H1 (cell line): ENCODE measurements at regions not wholly inside any gene's neighbourhood (a gene's known extent, or its start where the extent isn't known, plus 50 kb on each side); places are given as distances from the start of the nearest gene placed in this dataset.

ENCODE experiments used
- CTCF ChIA-PET: fragments of 300-600 bp; sonication (Branson Sonifier 250); formaldehyde crosslinking; loops from one replicate; lab custom pipeline; 2021; ENCODE audit not compliant: partially characterized antibody; lab: Charles Lee
- POLR2A ChIA-PET: fragments of 300-600 bp; sonication (Branson Sonifier 250); formaldehyde crosslinking; loops from one replicate; lab custom pipeline; 2021; ENCODE audit warnings: inconsistent platforms; ENCODE audit not compliant: partially characterized antibody; lab: Charles Lee
- DNase-seq, 2 experiments: peaks; one replicate each; pipeline versions ENCODE4 v3.0.0 to v3.0.0-alpha.2; 2010 to 2022; ENCODE audit warnings: low spot score in 2 of 2, low read depth in 1 of 2, mixed read lengths in 1 of 2
- FAIRE-seq: peaks from 2 replicates; lab custom pipeline; 2011; peaks lifted over from hg19 to GRCh38; lab: Jason Lieb, UNC
- H2AFZ ChIP-seq: 2 replicates; pipeline ENCODE4 v1.8.1; 2012; ENCODE audit warnings: low read length, inconsistent platforms
- H2AK5ac ChIP-seq: 2 replicates; pipeline ENCODE4 v1.6.1; 2013; ENCODE audit warnings: low read depth, low read length
- H2BK120ac ChIP-seq: replicated peaks from 2 replicates; pipeline ENCODE3; 2013; ENCODE audit warnings: low read depth, low read length, inconsistent platforms
- H2BK12ac ChIP-seq: 2 replicates; pipeline ENCODE4 v1.6.1; 2013; ENCODE audit warnings: low read depth, low read length
- H2BK15ac ChIP-seq: 2 replicates; pipeline ENCODE4 v1.6.1; 2013; ENCODE audit warnings: low read length
- H2BK20ac ChIP-seq: 2 replicates; pipeline ENCODE4 v1.6.1; 2013; ENCODE audit warnings: low read length
- H2BK5ac ChIP-seq: 2 replicates; pipeline ENCODE4 v1.6.1; 2013; ENCODE audit warnings: low read depth, low read length
- H3K14ac ChIP-seq: 2 replicates; pipeline ENCODE4 v1.6.1; 2013; ENCODE audit warnings: inconsistent platforms; ENCODE audit not compliant: insufficient read length
- H3K18ac ChIP-seq: 2 replicates; pipeline ENCODE4 v1.6.1; 2013; ENCODE audit warnings: low read length; ENCODE audit errors: extremely low read depth
- H3K23ac ChIP-seq: 2 replicates; pipeline ENCODE4 v1.6.1; 2013; ENCODE audit warnings: inconsistent platforms; ENCODE audit not compliant: insufficient read length
- H3K23me2 ChIP-seq: 2 replicates; pipeline ENCODE4 v1.6.1; 2013; ENCODE audit warnings: low read depth, low read length
- H3K27ac ChIP-seq: 2 replicates; pipeline ENCODE4 v1.6.1; 2011; ENCODE audit warnings: low read depth, low read length, inconsistent platforms
- H3K27me3 ChIP-seq, 4 experiments: replicated peaks in 1 of 4; 1 replicate in 1 of 4; 2 replicates in 3 of 4; pipeline versions ENCODE4 v1.6.1 to v1.8.1; 2011 to 2013; ENCODE audit warnings: low read length in 3 of 4, mild to moderate bottlenecking in 3 of 4, inconsistent platforms in 2 of 4, mixed read lengths in 2 of 4, moderate library complexity in 1 of 4; ENCODE audit not compliant: control insufficient read depth in 3 of 4, insufficient read depth in 3 of 4; ENCODE audit errors: extremely low read depth in 1 of 4
- H3K36me3 ChIP-seq, 4 experiments: 2 replicates each; pipeline versions ENCODE4 v1.6.1 to v1.8.1; 2011 to 2013; ENCODE audit warnings: mild to moderate bottlenecking in 4 of 4, low read length in 3 of 4, moderate library complexity in 2 of 4, control low read depth in 1 of 4, inconsistent platforms in 1 of 4; ENCODE audit not compliant: insufficient read depth in 4 of 4, control insufficient read depth in 2 of 4
- H3K4ac ChIP-seq: replicated peaks from 2 replicates; pipeline ENCODE3; 2013; ENCODE audit warnings: low read length, low read depth, mixed read lengths, inconsistent platforms; ENCODE audit not compliant: insufficient read length
- H3K4me1 ChIP-seq, 4 experiments: replicated peaks in 1 of 4; 1 replicate in 1 of 4; 2 replicates in 3 of 4; pipeline versions ENCODE4 v1.6.1 to v1.8.1; 2011 to 2013; ENCODE audit warnings: low read length in 3 of 4, inconsistent platforms in 2 of 4, mixed read lengths in 1 of 4; ENCODE audit not compliant: insufficient read depth in 4 of 4, control insufficient read depth in 3 of 4
- H3K4me2 ChIP-seq, 2 experiments: 2 replicates each; pipeline versions ENCODE4 v1.6.1 to v1.8.1; 2011 to 2013; ENCODE audit warnings: low read depth in 2 of 2, low read length in 2 of 2, control low read depth in 1 of 2, inconsistent platforms in 1 of 2, mild to moderate bottlenecking in 1 of 2; ENCODE audit not compliant: insufficient read depth in 1 of 2
- H3K4me3 ChIP-seq, 4 experiments: fragments of 200-600, 300-600 bp in 1 of 4; sonication (generic), shearing (Covaris generic), sonication (Bioruptor Twin) in 1 of 4; 2 replicates each; pipeline versions ENCODE4 v1.5.1 to v1.8.1; 2011 to 2016; ENCODE audit warnings: low read length in 4 of 4, low read depth in 3 of 4, control low read depth in 2 of 4, inconsistent platforms in 2 of 4, mild to moderate bottlenecking in 2 of 4, mixed read lengths in 1 of 4, moderate library complexity in 1 of 4; ENCODE audit not compliant: insufficient read depth in 2 of 4; ENCODE audit errors: extremely low read depth in 1 of 4
- H3K56ac ChIP-seq: replicated peaks from 2 replicates; pipeline ENCODE3; 2013; ENCODE audit warnings: low read depth, mild to moderate bottlenecking, mixed read lengths, low read length, inconsistent platforms; ENCODE audit not compliant: insufficient read length
- H3K79me1 ChIP-seq: 2 replicates; pipeline ENCODE4 v1.6.1; 2013; ENCODE audit warnings: low read depth, low read length, control low read depth
- H3K79me2 ChIP-seq, 2 experiments: 2 replicates each; pipeline versions ENCODE4 v1.6.1 to v1.8.1; 2012 to 2013; ENCODE audit warnings: low read length in 2 of 2, mild to moderate bottlenecking in 2 of 2, inconsistent platforms in 1 of 2; ENCODE audit not compliant: insufficient read depth in 2 of 2, control insufficient read depth in 1 of 2
- H3K9ac ChIP-seq, 4 experiments: replicated peaks in 1 of 4; 1 replicate in 1 of 4; 2 replicates in 3 of 4; pipeline versions ENCODE4 v1.6.1 to v1.8.1; 2011 to 2013; ENCODE audit warnings: low read depth in 3 of 4, low read length in 3 of 4, control low read depth in 2 of 4, mild to moderate bottlenecking in 2 of 4, moderate library complexity in 2 of 4, inconsistent platforms in 1 of 4; ENCODE audit errors: extremely low read depth in 1 of 4
- H3K9me3 ChIP-seq, 2 experiments: 2 replicates each; pipeline versions ENCODE4 v1.6.1 to v1.8.1; 2012 to 2013; ENCODE audit warnings: mild to moderate bottlenecking in 2 of 2, moderate library complexity in 2 of 2, control low read depth in 1 of 2, inconsistent platforms in 1 of 2, low read depth in 1 of 2, low read length in 1 of 2, mixed read lengths in 1 of 2; ENCODE audit not compliant: insufficient read depth in 2 of 2
- H4K20me1 ChIP-seq, 2 experiments: replicated peaks in 1 of 2; 2 replicates each; pipeline versions ENCODE3 to v1.8.1; 2011 to 2013; ENCODE audit warnings: inconsistent platforms in 2 of 2, low read length in 2 of 2, mild to moderate bottlenecking in 1 of 2; ENCODE audit not compliant: insufficient read depth in 2 of 2, control insufficient read depth in 1 of 2
- H4K5ac ChIP-seq: 2 replicates; pipeline ENCODE4 v1.6.1; 2013; ENCODE audit warnings: low read length, low read depth, mixed read lengths, inconsistent platforms; ENCODE audit not compliant: insufficient read length
- H4K8ac ChIP-seq: 2 replicates; pipeline ENCODE4 v1.8.0; 2013; ENCODE audit warnings: mild to moderate bottlenecking, moderate library complexity, low read length, inconsistent platforms; ENCODE audit not compliant: insufficient read depth; ENCODE audit errors: extremely low read depth
- H4K91ac ChIP-seq: replicated peaks from 2 replicates; pipeline ENCODE3; 2013; ENCODE audit warnings: low read length, mixed read lengths, inconsistent platforms; ENCODE audit not compliant: insufficient read length
- ATF2 ChIP-seq: IDR thresholded peaks from 2 replicates; pipeline ENCODE4 v1.6.1; 2012; ENCODE audit warnings: low read length, inconsistent platforms
- EGR1 ChIP-seq: IDR thresholded peaks from 2 replicates; pipeline ENCODE4 v1.6.1; 2011; ENCODE audit warnings: low read depth, low read length, borderline replicate concordance
- EZH2 ChIP-seq: fragments of 200-600 bp; sonication (generic); IDR thresholded peaks from 2 replicates; pipeline ENCODE4 v1.7.1; 2012; ENCODE audit warnings: low read depth, mild to moderate bottlenecking, moderate library complexity, low read length, inconsistent platforms; ENCODE audit not compliant: severe bottlenecking
- FOSL1 ChIP-seq: IDR thresholded peaks from 2 replicates; pipeline ENCODE4 v1.6.1; 2011; ENCODE audit warnings: mild to moderate bottlenecking, low read depth, low read length, moderate library complexity; ENCODE audit not compliant: insufficient read depth
- GABPA ChIP-seq: IDR thresholded peaks from 2 replicates; pipeline ENCODE4 v1.6.1; 2011; ENCODE audit warnings: mild to moderate bottlenecking, low read length, moderate library complexity, borderline replicate concordance; ENCODE audit not compliant: insufficient read depth
- GTF2F1 ChIP-seq: IDR thresholded peaks from 2 replicates; pipeline ENCODE4 v1.6.1; 2012; ENCODE audit warnings: low read depth, low read length, improper control_type of control experiment, borderline replicate concordance
- KDM1A ChIP-seq: fragments of 200-600, 300-600 bp; sonication (generic); IDR thresholded peaks from 2 replicates; pipeline ENCODE4 v1.7.1; 2016; ENCODE audit warnings: mild to moderate bottlenecking, low read length, borderline replicate concordance
- POLR2A ChIP-seq, 2 experiments: IDR thresholded peaks; 1 replicate in 1 of 2; 2 replicates in 1 of 2; pipeline ENCODE4 v1.6.1; 2011; ENCODE audit warnings: low read depth in 2 of 2, low read length in 2 of 2, mild to moderate bottlenecking in 2 of 2; ENCODE audit errors: control extremely low read depth in 1 of 2
- RFX5 ChIP-seq: IDR thresholded peaks from 2 replicates; pipeline ENCODE4 v1.6.1; 2011; ENCODE audit warnings: low read depth, low read length, improper control_type of control experiment, borderline replicate concordance
- RXRA ChIP-seq: IDR thresholded peaks from 2 replicates; pipeline ENCODE4 v1.6.1; 2011; ENCODE audit warnings: low read depth, mild to moderate bottlenecking, low read length, moderate library complexity; ENCODE audit not compliant: insufficient read depth
- SUZ12 ChIP-seq: fragments of 200-600 bp; sonication (generic); IDR thresholded peaks from 2 replicates; pipeline ENCODE4 v1.6.1; 2012; ENCODE audit warnings: mild to moderate bottlenecking, inconsistent platforms, low read length, moderate library complexity, mixed read lengths
- WGBS, 2 experiments: shearing (Covaris generic) in 1 of 2; methylation state at CpG; one replicate each; pipeline versions ENCODE4 v1.1.6 to v1.1.7; 2013 to 2015; ENCODE audit warnings: low lambda C conversion rate in 2 of 2, mixed read lengths in 2 of 2, inconsistent platforms in 1 of 2, low coverage in 1 of 2, missing lambda C conversion rate in 1 of 2; ENCODE audit not compliant: insufficient replicate concordance in 2 of 2, insufficient coverage in 1 of 2, insufficient read length in 1 of 2; ENCODE audit errors: extremely low coverage in 1 of 2, missing lambda C conversion rate in 1 of 2; 5-methylcytosine and 5-hydroxymethylcytosine counted together

GRCh38 chr2:217294818-217295217 lies 435.0 kb upstream of the TNP1 start:
- Histone ChIP-seq H3K36me3 (no peaks in the 10 kb centered on the region), H3K9me3 (0 out of 4 replicates have a peak, but pooled peaks cover 0 to 3% of the 10 kb centered on the region in 2 experiments), H3K9ac (no peak overlapping the region), H2AFZ (no peak overlapping the region), H4K20me1 (peaks cover 0 to 2% of the 10 kb centered on the region in 2 experiments)
- POLR2A ChIA-PET = no interaction called here
- CTCF ChIA-PET = interaction anchor here (0.6 kb wide), 1 partner anchor 46 kb away, joined by 3 read pairs; no protein-coding TSS in a partner anchor
- TF ChIP-seq ATF2 (no peak), KDM1A (no peak), FOSL1 (no peak), EZH2 (no peak), RXRA (no peak), EGR1 (no peak), GTF2F1 (no peak), RFX5 (no peak), GABPA (no peak), SUZ12 (no peak), POLR2A (IDR thresholded peaks at IDR 0.05; ENCODE audit: control extremely low read depth in 1 of 2, low read depth in 2 of 2, low read length in 2 of 2) (no peak)
- TF ChIP-seq, all 59 proteins: peak for 0
- Histone ChIP-seq H2AK5ac (no peak overlapping the region), H2BK12ac (no peak overlapping the region), H2BK20ac (no peak overlapping the region), H3K23me2 (no peaks in the 10 kb centered on the region), H4K5ac (no peak overlapping the region), H3K23ac (no peak overlapping the region), H3K14ac (no peak overlapping the region), H3K18ac (no peak overlapping the region), H3K4me1 (peaks cover 3 to 4% (median 4%) of the 10 kb centered on the region in 4 experiments; a peak in 4 of 7 replicates), H3K4me2 (no peak overlapping the region), H2BK15ac (no peak overlapping the region), H3K4ac (no peak overlapping the region), H4K8ac (no peak overlapping the region), H3K4me3 (no peak overlapping the region), H4K91ac (no peak overlapping the region), H3K27me3 (no peaks in the 10 kb centered on the region), H3K27ac (no peak overlapping the region), H3K79me1 (no peaks in the 10 kb centered on the region), H3K79me2 (no peaks in the 10 kb centered on the region), H2BK5ac (no peak overlapping the region), H2BK120ac (no peak overlapping the region), H3K56ac (no peak overlapping the region)
- FAIRE-seq (no peak), DNase-seq (no peak)
- WGBS, 2 experiments = 86% methylated on average over 4 of the region's 4 CpGs; no CpG with 5 or more reads in 1 of the 2 experiments
